ENCODE measurements at regions not wholly inside any gene's neighbourhood (a gene's known extent, or its start where the extent isn't known, plus 50 kb on each side); places are given as distances from the start of the nearest gene placed in this dataset.
A peak's percentile ranks its signal among the peaks of the same experiment; 100 is the strongest.

- DNase-seq: no peak
- no CpG with 5 or more reads among the region's 4 CpGs for WGBS (ENCODE audit: extremely low coverage, insufficient coverage, insufficient read length)
These were observed 176.0 kb upstream of the PELI2 start for GRCh38 chr14:55942076-55942654.

GRCh38 chr14:55942826-55943225 lies 175.4 kb upstream of the PELI2 start:
- Histone ChIP-seq H3K9ac (ENCODE audit: low read length) (no peak overlapping the region), H3K4me2 (ENCODE audit: low read length) (no peak overlapping the region), H3K27ac (ENCODE audit: low read depth, low read length) (no peak overlapping the region), H2AK5ac (ENCODE audit: low read length) (no peak overlapping the region), H3K79me1 (ENCODE audit: low read length) (no peaks in the 10 kb centered on the region), H3K23ac (ENCODE audit: low read length) (no peak overlapping the region), H3K27me3 (ENCODE audit: insufficient read depth, low read length) (no peaks in the 10 kb centered on the region), H3K4me3 (ENCODE audit: low read depth, low read length) (no peak overlapping the region), H3K14ac (ENCODE audit: low read length) (no peak overlapping the region), H3K36me3 (ENCODE audit: control insufficient read depth in 1 of 2, insufficient read depth in 2 of 2, low read length in 2 of 2) (no peaks in the 10 kb centered on the region), H4K91ac (ENCODE audit: low read depth, low read length) (no peak overlapping the region), H2AFZ (ENCODE audit: insufficient read depth, low read length, poor library complexity) (no peak overlapping the region), H4K12ac (ENCODE audit: low read depth, low read length) (no peak overlapping the region), H4K8ac (ENCODE audit: low read depth, low read length) (no peak overlapping the region), H3K79me2 (ENCODE audit: control insufficient read depth, insufficient read depth, low read length, poor library complexity) (no peaks in the 10 kb centered on the region), H3K4ac (ENCODE audit: low read depth, low read length) (no peak overlapping the region), H3K4me1 (ENCODE audit: control insufficient read depth in 1 of 2, insufficient read depth in 2 of 2, low read length in 2 of 2) (no peaks in the 10 kb centered on the region), H2BK12ac (ENCODE audit: low read length) (no peak overlapping the region), H2BK5ac (ENCODE audit: low read depth, low read length, poor library complexity) (no peak overlapping the region), H3K18ac (ENCODE audit: low read length) (no peak overlapping the region), H3K9me3 (ENCODE audit: insufficient read depth, low read depth, low read length) (peaks cover 2% of the 10 kb centered on the region), H2BK120ac (ENCODE audit: insufficient read depth, low read length, poor library complexity) (no peak overlapping the region)
- no peak for DNase-seq
- WGBS (ENCODE audit: extremely low coverage, insufficient coverage, insufficient read length): no CpG with 5 or more reads among the region's 1 CpG

More at GRCh38 chr14:55942076-55942654, 176.0 kb upstream of the PELI2 start:
- Histone ChIP-seq H3K4me3 (ENCODE audit: low read depth, low read length) (no peak overlapping the region), H2AK5ac (ENCODE audit: low read length) (no peak overlapping the region), H3K14ac (ENCODE audit: low read length) (no peak overlapping the region), H4K12ac (ENCODE audit: low read depth, low read length) (no peak overlapping the region), H4K91ac (ENCODE audit: low read depth, low read length) (no peak overlapping the region), H3K9ac (ENCODE audit: low read length) (no peak overlapping the region), H2BK12ac (ENCODE audit: low read length) (no peak overlapping the region), H4K8ac (ENCODE audit: low read depth, low read length) (no peak overlapping the region), H3K4ac (ENCODE audit: low read depth, low read length) (no peak overlapping the region), H2AFZ (ENCODE audit: insufficient read depth, low read length, poor library complexity) (no peak overlapping the region), H3K79me2 (ENCODE audit: control insufficient read depth, insufficient read depth, low read length, poor library complexity) (no peaks in the 10 kb centered on the region), H3K27ac (ENCODE audit: low read depth, low read length) (no peak overlapping the region), H2BK5ac (ENCODE audit: low read depth, low read length, poor library complexity) (no peak overlapping the region), H3K23ac (ENCODE audit: low read length) (no peak overlapping the region), H3K9me3 (ENCODE audit: insufficient read depth, low read depth, low read length) (peaks cover 2% of the 10 kb centered on the region), H3K4me1 (ENCODE audit: control insufficient read depth in 1 of 2, insufficient read depth in 2 of 2, low read length in 2 of 2) (no peaks in the 10 kb centered on the region), H3K27me3 (ENCODE audit: insufficient read depth, low read length) (no peaks in the 10 kb centered on the region), H3K79me1 (ENCODE audit: low read length) (no peaks in the 10 kb centered on the region), H3K18ac (ENCODE audit: low read length) (no peak overlapping the region), H2BK120ac (ENCODE audit: insufficient read depth, low read length, poor library complexity) (no peak overlapping the region), H3K36me3 (ENCODE audit: control insufficient read depth in 1 of 2, insufficient read depth in 2 of 2, low read length in 2 of 2) (no peaks in the 10 kb centered on the region), H3K4me2 (ENCODE audit: low read length) (no peak overlapping the region)

- Histone ChIP-seq H3K18ac (ENCODE audit: low read length) (no peak overlapping the region), H4K12ac (ENCODE audit: low read depth, low read length) (no peak overlapping the region), H3K4me1 (ENCODE audit: control insufficient read depth in 1 of 2, insufficient read depth in 2 of 2, low read length in 2 of 2) (no peaks in the 10 kb centered on the region), H3K9ac (ENCODE audit: low read length) (no peak overlapping the region), H2BK120ac (ENCODE audit: insufficient read depth, low read length, poor library complexity) (no peak overlapping the region), H2AFZ (ENCODE audit: insufficient read depth, low read length, poor library complexity) (no peak overlapping the region), H2AK5ac (ENCODE audit: low read length) (no peak overlapping the region), H3K4me3 (ENCODE audit: low read depth, low read length) (no peak overlapping the region), H3K9me3 (ENCODE audit: insufficient read depth, low read depth, low read length) (peaks cover 2% of the 10 kb centered on the region), H3K4ac (ENCODE audit: low read depth, low read length) (no peak overlapping the region), H2BK5ac (ENCODE audit: low read depth, low read length, poor library complexity) (no peak overlapping the region), H2BK12ac (ENCODE audit: low read length) (no peak overlapping the region), H3K79me1 (ENCODE audit: low read length) (no peaks in the 10 kb centered on the region), H4K91ac (ENCODE audit: low read depth, low read length) (no peak overlapping the region), H3K23ac (ENCODE audit: low read length) (no peak overlapping the region), H3K36me3 (ENCODE audit: control insufficient read depth in 1 of 2, insufficient read depth in 2 of 2, low read length in 2 of 2) (no peaks in the 10 kb centered on the region), H4K8ac (ENCODE audit: low read depth, low read length) (no peak overlapping the region), H3K79me2 (ENCODE audit: control insufficient read depth, insufficient read depth, low read length, poor library complexity) (no peaks in the 10 kb centered on the region), H3K27ac (ENCODE audit: low read depth, low read length) (no peak overlapping the region), H3K27me3 (ENCODE audit: insufficient read depth, low read length) (no peaks in the 10 kb centered on the region), H3K4me2 (ENCODE audit: low read length) (no peak overlapping the region), H3K14ac (ENCODE audit: low read length) (no peak overlapping the region)
- DNase-seq: no peak
- WGBS (ENCODE audit: extremely low coverage, insufficient coverage, insufficient read length): no CpG with 5 or more reads among the region's 3 CpGs
These were observed 173.5 kb upstream of the PELI2 start for GRCh38 chr14:55944757-55945156.

- no peak overlapping the region for H4K8ac ChIP-seq (ENCODE audit: low read depth, low read length)
- no peak overlapping the region for H3K23ac ChIP-seq (ENCODE audit: low read length)
- peak overlapping the region; percentile 54 for H2AFZ ChIP-seq (ENCODE audit: insufficient read depth, low read length, poor library complexity)
- no peak overlapping the region for H2BK12ac ChIP-seq (ENCODE audit: low read length)
- H2BK5ac ChIP-seq (ENCODE audit: low read depth, low read length, poor library complexity): no peak overlapping the region
- no peak overlapping the region for H3K4me3 ChIP-seq (ENCODE audit: low read depth, low read length)
- H3K4me1 ChIP-seq (ENCODE audit: control insufficient read depth in 1 of 2, insufficient read depth in 2 of 2, low read length in 2 of 2): no peaks in the 10 kb centered on the region
- no peak overlapping the region for H2BK120ac ChIP-seq (ENCODE audit: insufficient read depth, low read length, poor library complexity)
- no peak overlapping the region for H3K4me2 ChIP-seq (ENCODE audit: low read length)
- no peak overlapping the region for H3K9ac ChIP-seq (ENCODE audit: low read length)
- H3K27ac ChIP-seq (ENCODE audit: low read depth, low read length): no peak overlapping the region
- no peak overlapping the region for H4K12ac ChIP-seq (ENCODE audit: low read depth, low read length)
- no peak overlapping the region for H3K4ac ChIP-seq (ENCODE audit: low read depth, low read length)
- H3K14ac ChIP-seq (ENCODE audit: low read length): no peak overlapping the region
- H4K91ac ChIP-seq (ENCODE audit: low read depth, low read length): no peak overlapping the region
- no peak overlapping the region for H3K18ac ChIP-seq (ENCODE audit: low read length)
- no peaks in the 10 kb centered on the region for H3K9me3 ChIP-seq (ENCODE audit: insufficient read depth, low read depth, low read length)
- H3K79me1 ChIP-seq (ENCODE audit: low read length): no peaks in the 10 kb centered on the region
- no peak overlapping the region for H2AK5ac ChIP-seq (ENCODE audit: low read length)
- H3K79me2 ChIP-seq (ENCODE audit: control insufficient read depth, insufficient read depth, low read length, poor library complexity): no peaks in the 10 kb centered on the region
- no peaks in the 10 kb centered on the region for H3K27me3 ChIP-seq (ENCODE audit: insufficient read depth, low read length)
- no peaks in the 10 kb centered on the region for H3K36me3 ChIP-seq (ENCODE audit: control insufficient read depth in 1 of 2, insufficient read depth in 2 of 2, low read length in 2 of 2)
- no peak for DNase-seq
- WGBS (ENCODE audit: extremely low coverage, insufficient coverage, insufficient read length): no CpG with 5 or more reads among the region's 2 CpGs
These were observed 172.0 kb upstream of the PELI2 start for GRCh38 chr14:55946231-55946630.

Measured in trophoblast cell (in vitro differentiated cells and primary cell).